ENCODE measurements at regions not wholly inside any gene's neighbourhood (a gene's known extent, or its start where the extent isn't known, plus 50 kb on each side); places are given as distances from the start of the nearest gene placed in this dataset.

- TF ChIP-seq, protein P1, sequence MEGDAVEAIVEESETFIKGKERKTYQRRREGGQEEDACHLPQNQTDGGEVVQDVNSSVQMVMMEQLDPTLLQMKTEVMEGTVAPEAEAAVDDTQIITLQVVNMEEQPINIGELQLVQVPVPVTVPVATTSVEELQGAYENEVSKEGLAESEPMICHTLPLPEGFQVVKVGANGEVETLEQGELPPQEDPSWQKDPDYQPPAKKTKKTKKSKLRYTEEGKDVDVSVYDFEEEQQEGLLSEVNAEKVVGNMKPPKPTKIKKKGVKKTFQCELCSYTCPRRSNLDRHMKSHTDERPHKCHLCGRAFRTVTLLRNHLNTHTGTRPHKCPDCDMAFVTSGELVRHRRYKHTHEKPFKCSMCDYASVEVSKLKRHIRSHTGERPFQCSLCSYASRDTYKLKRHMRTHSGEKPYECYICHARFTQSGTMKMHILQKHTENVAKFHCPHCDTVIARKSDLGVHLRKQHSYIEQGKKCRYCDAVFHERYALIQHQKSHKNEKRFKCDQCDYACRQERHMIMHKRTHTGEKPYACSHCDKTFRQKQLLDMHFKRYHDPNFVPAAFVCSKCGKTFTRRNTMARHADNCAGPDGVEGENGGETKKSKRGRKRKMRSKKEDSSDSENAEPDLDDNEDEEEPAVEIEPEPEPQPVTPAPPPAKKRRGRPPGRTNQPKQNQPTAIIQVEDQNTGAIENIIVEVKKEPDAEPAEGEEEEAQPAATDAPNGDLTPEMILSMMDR (IDR thresholded peaks at IDR 0.05; ENCODE audit: low read length): no peak
- no peak for TF ChIP-seq EZH2 (IDR thresholded peaks at IDR 0.05; ENCODE audit: borderline replicate concordance, low read length)
Observed at GRCh38 chr13:40442826-40443225, 223.6 kb downstream of the FOXO1 start.
